IPS DF 6.9 (cell line): ENCODE measurements at regions not wholly inside any gene's neighbourhood (a gene's known extent, or its start where the extent isn't known, plus 50 kb on each side); places are given as distances from the start of the nearest gene placed in this dataset.

ENCODE experiments used
- DNase-seq: peaks from one replicate; pipeline ENCODE4 v3.0.0-alpha.2; 2013; ENCODE audit warnings: low read depth, low spot score
- H3K27ac ChIP-seq: one replicate; pipeline ENCODE4 v1.5.1; 2013; ENCODE audit warnings: low read length, control low read depth
- H3K27me3 ChIP-seq: 2 replicates; pipeline ENCODE4 v1.6.1; 2013; ENCODE audit warnings: mild to moderate bottlenecking, low read length; ENCODE audit not compliant: control insufficient read depth, insufficient read depth
- H3K36me3 ChIP-seq: 2 replicates; pipeline ENCODE4 v1.6.1; 2013; ENCODE audit warnings: low read length; ENCODE audit not compliant: control insufficient read depth, insufficient read depth
- H3K4me1 ChIP-seq: 2 replicates; pipeline ENCODE4 v1.6.1; 2013; ENCODE audit warnings: low read length; ENCODE audit not compliant: control insufficient read depth, insufficient read depth
- H3K4me3 ChIP-seq: 2 replicates; pipeline ENCODE4 v1.5.1; 2013; ENCODE audit warnings: mild to moderate bottlenecking, low read length
- H3K9me3 ChIP-seq: 2 replicates; pipeline ENCODE4 v1.6.1; 2013; ENCODE audit warnings: low read length, inconsistent platforms; ENCODE audit not compliant: control insufficient read depth, insufficient read depth
- WGBS: extraction: QIAGEN DNeasy Blood & Tissue Kit; methylation state at CpG from one replicate; pipeline ENCODE4 v1.1.7; 2013; ENCODE audit warnings: mixed read lengths, missing lambda C conversion rate; ENCODE audit not compliant: insufficient read length, insufficient coverage; 5-methylcytosine and 5-hydroxymethylcytosine counted together

DNA sequence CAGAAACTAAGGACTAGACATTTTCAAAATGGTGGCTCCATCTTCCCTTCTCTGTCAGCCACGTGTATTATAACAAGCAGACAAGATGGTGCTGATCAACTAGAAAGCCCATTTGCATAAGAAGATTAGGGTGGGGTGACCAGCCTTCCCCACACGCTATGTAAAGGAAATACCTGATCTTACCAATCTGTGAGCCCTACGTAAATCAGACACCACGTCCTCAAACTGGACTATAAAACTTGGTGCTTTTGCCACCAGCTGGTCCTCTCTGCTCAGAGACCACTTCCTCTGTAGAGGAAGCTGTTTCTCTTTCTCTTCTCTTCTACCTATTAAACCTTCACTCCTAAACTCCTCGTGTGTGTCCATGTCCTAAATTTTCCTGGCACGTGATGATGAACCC lies 101.1 kb upstream of the PLEKHG7 start:
- H3K4me1 ChIP-seq: no peaks in the 10 kb centered on the region
- no peaks in the 10 kb centered on the region for H3K36me3 ChIP-seq
- H3K9me3 ChIP-seq: no peaks in the 10 kb centered on the region
- no peak for DNase-seq
- no peaks in the 10 kb centered on the region for H3K27me3 ChIP-seq
- no CpG with 5 or more reads among the region's 6 CpGs for WGBS
- no peak overlapping the region for H3K27ac ChIP-seq
- no peak overlapping the region for H3K4me3 ChIP-seq

DNA sequence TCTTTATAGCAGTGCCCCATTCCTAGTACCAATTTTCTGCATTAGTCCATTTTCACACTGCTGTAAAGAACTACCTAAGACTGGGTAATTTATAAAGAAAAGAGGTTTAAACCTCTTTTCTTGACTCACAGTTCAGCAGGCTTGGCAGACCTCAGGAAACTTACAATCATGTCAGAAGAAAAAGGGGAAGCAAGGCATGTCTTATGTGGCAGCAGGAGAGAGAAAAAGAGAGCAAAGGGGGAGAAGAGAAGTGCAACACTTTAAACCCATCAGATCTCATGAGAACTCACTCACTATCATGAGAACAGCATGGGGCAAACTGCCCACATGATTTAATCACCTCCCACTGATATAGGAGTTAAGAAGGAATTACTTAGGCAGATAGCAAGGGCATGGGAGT lies 101.6 kb upstream of the PLEKHG7 start:
- DNase-seq: no peak
- Histone ChIP-seq H3K4me3 (no peak overlapping the region), H3K27me3 (no peaks in the 10 kb centered on the region), H3K36me3 (no peaks in the 10 kb centered on the region), H3K4me1 (no peaks in the 10 kb centered on the region), H3K9me3 (no peaks in the 10 kb centered on the region), H3K27ac (no peak overlapping the region)

DNA sequence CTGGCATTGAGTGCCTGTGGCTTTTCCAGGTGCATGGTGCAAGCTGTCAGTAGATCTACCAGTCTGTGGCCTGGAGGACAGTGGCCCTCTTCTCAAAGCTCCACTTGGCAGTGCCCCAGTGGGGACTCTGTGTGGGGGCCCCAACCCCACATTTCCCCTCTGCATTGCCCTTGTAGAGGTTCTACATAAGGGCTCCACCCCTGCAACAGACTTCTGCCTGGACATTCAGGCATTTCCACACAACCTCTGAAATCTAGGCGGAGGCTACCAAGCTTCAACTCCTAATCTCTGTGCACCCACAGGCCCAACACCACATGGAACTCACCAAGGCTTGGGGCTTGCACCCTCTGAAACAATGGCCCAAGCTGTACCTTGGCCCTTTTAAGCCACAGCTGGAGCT lies 102.7 kb upstream of the PLEKHG7 start:
- Histone ChIP-seq H3K4me1 (no peaks in the 10 kb centered on the region), H3K9me3 (no peaks in the 10 kb centered on the region), H3K4me3 (no peak overlapping the region), H3K27me3 (no peaks in the 10 kb centered on the region), H3K27ac (no peak overlapping the region), H3K36me3 (no peaks in the 10 kb centered on the region)
- DNase-seq: no peak
- no CpG with 5 or more reads among the region's 1 CpG for WGBS

DNA sequence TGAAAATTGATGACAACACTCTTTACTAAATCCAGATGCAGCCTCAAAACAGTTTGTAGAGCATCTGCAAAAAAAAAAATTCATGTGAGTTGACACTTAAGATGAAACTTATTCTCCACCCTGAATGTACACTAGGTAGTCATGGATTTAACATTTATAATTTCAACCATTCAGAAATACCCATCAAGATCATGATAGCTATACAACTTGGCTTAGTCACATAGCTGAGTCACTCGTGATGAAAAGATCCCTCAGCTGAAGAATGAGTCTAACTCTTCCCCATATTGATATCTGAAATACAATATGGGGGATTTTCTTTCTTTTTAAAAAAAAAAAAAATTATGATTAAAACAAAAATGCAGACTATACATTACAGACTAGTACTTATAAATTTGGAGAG lies 104.8 kb upstream of the PLEKHG7 start:
- H3K27ac ChIP-seq: no peak overlapping the region
- H3K4me1 ChIP-seq: no peaks in the 10 kb centered on the region
- DNase-seq: no peak
- H3K36me3 ChIP-seq: no peaks in the 10 kb centered on the region
- no CpG with 5 or more reads among the region's 1 CpG for WGBS
- H3K9me3 ChIP-seq: no peaks in the 10 kb centered on the region
- no peak overlapping the region for H3K4me3 ChIP-seq
- H3K27me3 ChIP-seq: no peaks in the 10 kb centered on the region

DNA sequence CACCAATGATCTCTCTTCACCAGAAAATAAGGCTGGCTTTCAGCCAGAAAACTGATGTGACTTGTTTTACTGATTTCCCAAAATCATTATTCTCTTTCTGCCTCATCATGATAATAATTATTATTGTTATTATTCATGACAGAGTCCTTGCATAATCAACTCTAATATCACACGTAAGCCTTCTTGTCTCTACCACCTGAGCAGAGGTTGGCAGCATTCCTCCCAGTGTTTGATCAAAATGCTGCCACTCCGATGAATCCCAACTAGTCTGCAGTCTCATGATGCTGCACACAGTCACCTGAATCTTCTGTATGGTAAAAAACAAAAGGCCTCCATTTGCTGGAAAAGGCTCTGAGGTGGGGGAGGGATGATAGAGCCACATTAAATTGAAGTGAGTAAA lies 105.7 kb upstream of the PLEKHG7 start:
- no CpG with 5 or more reads among the region's 2 CpGs for WGBS

DNA sequence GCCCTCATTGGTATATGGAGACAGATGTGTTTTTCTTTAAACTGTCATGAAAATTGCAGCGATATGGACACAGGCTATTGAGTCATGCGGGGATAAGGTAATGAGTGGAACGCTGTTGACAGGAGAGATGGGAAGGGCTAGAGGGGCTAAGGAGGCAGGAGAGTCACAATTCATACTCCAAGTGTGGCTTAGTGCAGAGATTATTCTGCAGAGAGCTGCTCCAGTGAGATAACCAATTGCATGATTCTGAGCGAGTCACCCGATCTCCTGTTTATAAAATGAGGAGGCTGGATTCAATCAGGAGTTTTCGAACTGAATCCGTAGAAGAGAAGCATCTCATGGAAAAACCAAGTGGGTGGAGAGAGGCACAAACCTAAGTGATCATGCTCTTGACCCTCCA lies 106.4 kb upstream of the PLEKHG7 start:
- Histone ChIP-seq H3K4me1 (no peaks in the 10 kb centered on the region), H3K36me3 (no peaks in the 10 kb centered on the region), H3K27ac (no peak overlapping the region), H3K9me3 (no peaks in the 10 kb centered on the region), H3K27me3 (no peaks in the 10 kb centered on the region), H3K4me3 (no peak overlapping the region)
- no peak for DNase-seq
- WGBS: no CpG with 5 or more reads among the region's 7 CpGs

More for the DNA sequence above, 105.7 kb upstream of the PLEKHG7 start:
- no peak for DNase-seq
- Histone ChIP-seq H3K27ac (no peak overlapping the region), H3K27me3 (no peaks in the 10 kb centered on the region), H3K4me1 (no peaks in the 10 kb centered on the region), H3K9me3 (no peaks in the 10 kb centered on the region), H3K4me3 (no peak overlapping the region), H3K36me3 (no peaks in the 10 kb centered on the region)

DNA sequence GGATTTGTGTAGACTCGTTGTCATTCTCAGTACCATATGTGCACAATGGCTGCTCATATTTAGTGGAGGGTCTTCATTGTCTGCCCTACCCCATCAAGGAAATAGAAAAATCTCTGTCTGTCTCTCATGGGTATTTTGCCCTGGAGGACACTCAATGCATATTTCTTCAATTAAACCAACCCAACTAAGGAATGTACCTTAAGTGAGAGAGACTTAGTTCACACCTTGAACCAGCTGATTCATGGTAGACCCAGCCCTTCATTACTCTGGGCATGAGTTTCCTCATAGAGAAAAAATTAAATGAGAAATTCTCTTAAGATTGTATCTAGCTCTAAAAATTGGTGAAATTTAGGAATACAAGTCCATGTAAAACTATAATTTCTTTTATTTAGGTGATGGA lies 107.1 kb upstream of the PLEKHG7 start:
- no peaks in the 10 kb centered on the region for H3K4me1 ChIP-seq

DNA sequence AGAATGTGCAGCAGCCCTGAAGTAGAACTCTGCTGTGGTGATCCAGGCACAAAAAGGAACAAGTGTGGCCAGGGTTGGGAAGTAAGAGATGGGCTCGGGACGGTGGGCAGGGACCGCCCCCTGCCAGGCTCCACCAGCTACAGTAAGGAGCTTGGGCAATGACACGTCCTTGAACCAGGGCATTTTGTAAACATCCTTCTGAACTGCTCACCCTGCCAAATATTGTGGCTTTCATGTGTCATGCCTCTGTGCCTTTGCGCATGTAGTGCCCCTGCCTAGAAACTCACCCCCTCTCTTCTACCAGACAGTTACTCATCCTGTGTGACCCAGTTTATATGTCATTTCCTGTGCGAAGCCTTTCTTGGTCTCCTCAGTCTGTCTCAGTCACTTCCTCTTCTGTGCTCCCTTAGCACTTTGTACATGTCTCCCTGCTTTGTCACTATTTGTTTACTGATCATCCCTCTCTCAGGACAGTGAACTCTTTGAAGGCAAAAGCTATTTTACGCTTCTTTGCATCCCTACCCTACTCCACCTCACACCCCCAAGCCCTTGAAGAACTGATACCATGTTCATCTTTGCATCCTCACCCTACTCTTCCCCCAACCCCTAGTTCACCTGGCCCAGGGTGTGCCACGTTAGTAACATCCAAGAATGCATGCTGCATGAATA lies 108.9 kb upstream of the PLEKHG7 start:
- no peak overlapping the region for H3K27ac ChIP-seq
- H3K4me3 ChIP-seq: no peak overlapping the region

More for the DNA sequence above, 107.1 kb upstream of the PLEKHG7 start:
- WGBS: no CpG with 5 or more reads among the region's 1 CpG
- no peaks in the 10 kb centered on the region for H3K9me3 ChIP-seq
- no peak overlapping the region for H3K27ac ChIP-seq
- no peaks in the 10 kb centered on the region for H3K27me3 ChIP-seq
- no peak overlapping the region for H3K4me3 ChIP-seq
- DNase-seq: no peak
- H3K36me3 ChIP-seq: no peaks in the 10 kb centered on the region

DNA sequence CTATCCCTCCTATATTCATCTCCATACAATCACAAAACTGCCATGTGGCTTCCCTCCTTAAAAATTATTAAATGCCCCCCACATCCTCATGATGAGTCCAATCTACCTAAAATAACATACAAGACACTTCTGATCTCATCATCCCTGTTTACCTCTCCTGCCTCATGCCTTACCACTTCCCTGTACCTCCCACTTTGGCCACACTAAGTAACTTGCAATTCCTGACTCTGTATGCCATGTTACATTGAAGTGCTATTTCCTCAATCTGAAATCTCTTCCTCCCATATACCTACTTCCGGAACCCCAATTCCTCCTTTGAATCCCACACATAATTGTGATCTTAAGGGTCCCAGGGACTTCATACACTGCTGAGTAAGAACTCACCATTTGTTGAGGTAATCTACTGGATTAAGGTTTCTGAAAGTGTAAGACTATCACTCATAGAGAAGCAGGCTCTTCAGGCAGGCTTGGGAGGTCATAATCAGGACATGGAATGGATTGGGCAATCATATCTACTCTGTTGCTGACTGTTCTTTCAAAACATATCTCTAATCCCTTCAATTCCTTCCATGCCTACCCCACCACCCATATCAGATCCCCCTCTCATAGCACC lies 117.6 kb upstream of the PLEKHG7 start:
- Histone ChIP-seq H3K27ac (no peak overlapping the region), H3K4me3 (no peak overlapping the region), H3K9me3 (no peaks in the 10 kb centered on the region; the same call in 1 of the 2 replicates), H3K27me3 (no peaks in the 10 kb centered on the region), H3K4me1 (no peaks in the 10 kb centered on the region), H3K36me3 (no peaks in the 10 kb centered on the region)
- no CpG with 5 or more reads among the region's 1 CpG for WGBS
- no peak for DNase-seq

More for the DNA sequence above, 108.9 kb upstream of the PLEKHG7 start:
- no CpG with 5 or more reads among the region's 8 CpGs for WGBS
- Histone ChIP-seq H3K9me3 (no peaks in the 10 kb centered on the region), H3K27me3 (no peaks in the 10 kb centered on the region), H3K36me3 (no peaks in the 10 kb centered on the region), H3K4me1 (no peaks in the 10 kb centered on the region)
- DNase-seq: no peak

DNA sequence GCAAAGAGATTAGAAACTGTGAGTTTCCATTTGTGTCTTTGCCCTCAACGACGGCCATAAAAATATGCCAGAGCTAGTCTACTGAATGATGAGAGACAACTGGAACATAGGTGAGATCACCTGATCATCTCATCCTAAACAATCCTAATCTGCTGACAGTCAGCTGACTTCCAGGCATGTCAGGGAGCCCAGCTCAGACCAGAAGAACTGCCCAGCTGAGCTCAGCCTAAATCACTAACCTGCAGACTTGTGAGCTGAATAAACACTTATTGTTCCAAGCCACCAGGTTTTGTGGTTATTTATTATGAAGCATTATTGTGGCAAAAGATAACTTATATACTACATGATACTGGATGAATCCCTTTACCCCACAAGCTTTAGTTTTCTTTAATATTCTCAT lies 118.9 kb upstream of the PLEKHG7 start:
- Histone ChIP-seq H3K9me3 (no peaks in the 10 kb centered on the region; the same call in 1 of the 2 replicates), H3K4me3 (no peak overlapping the region), H3K4me1 (no peaks in the 10 kb centered on the region), H3K36me3 (no peaks in the 10 kb centered on the region), H3K27ac (no peak overlapping the region), H3K27me3 (no peaks in the 10 kb centered on the region)
- DNase-seq: no peak
- WGBS: no CpG with 5 or more reads among the region's 2 CpGs

DNA sequence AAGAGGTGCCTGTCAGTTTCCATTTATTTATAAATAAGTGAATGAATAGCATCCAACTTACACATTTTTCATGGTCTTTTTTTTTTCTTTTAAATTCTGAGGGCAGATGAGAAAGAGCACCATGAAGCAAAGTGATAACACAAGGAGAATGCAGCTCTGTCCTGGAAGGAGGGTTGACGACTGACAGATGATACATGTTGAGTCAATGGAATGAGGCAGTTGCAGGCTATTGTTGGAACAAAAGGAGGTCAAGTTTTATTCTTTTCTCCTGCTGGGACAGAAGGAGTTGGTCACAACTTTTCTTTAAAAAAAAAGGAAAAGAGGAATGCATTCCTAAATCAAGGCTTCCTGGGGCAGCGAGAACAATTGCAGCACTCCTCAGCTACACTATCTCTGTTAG lies 119.9 kb upstream of the PLEKHG7 start:
- no peaks in the 10 kb centered on the region for H3K4me1 ChIP-seq
- no peak overlapping the region for H3K27ac ChIP-seq
- no peak for DNase-seq
- no CpG with 5 or more reads among the region's 2 CpGs for WGBS
- H3K36me3 ChIP-seq: no peaks in the 10 kb centered on the region
- H3K27me3 ChIP-seq: no peaks in the 10 kb centered on the region
- no peaks in the 10 kb centered on the region; the same call in 1 of the 2 replicates for H3K9me3 ChIP-seq
- no peak overlapping the region for H3K4me3 ChIP-seq
